PC-9 (cell line): ENCODE measurements at regions not wholly inside any gene's neighbourhood (a gene's known extent, or its start where the extent isn't known, plus 50 kb on each side); places are given as distances from the start of the nearest gene placed in this dataset.

ENCODE experiments used
- BruUV-seq: library from RNA; stranded (reverse); fragments of 400-500 nt; replicated peaks from 2 replicates; lab custom pipeline; 2021; lab: Mats Ljungman, UMichigan
- CTCF ChIA-PET: fragments of 300-600 bp; sonication (Branson Sonifier 250); formaldehyde crosslinking; loops from one replicate; lab custom pipeline; 2022; ENCODE audit warnings: antibody characterized with exemption; lab: Charles Lee
- POLR2A ChIA-PET: fragments of 300-600 bp; sonication (Branson Sonifier 250); formaldehyde crosslinking; loops from one replicate; lab custom pipeline; 2022; ENCODE audit warnings: antibody characterized with exemption; ENCODE audit not compliant: unreplicated experiment; lab: Charles Lee
- DNase-seq, 2 experiments: peaks; one replicate each; pipeline versions ENCODE4 v3.0.0 to v3.0.0-alpha.2; 2015 to 2022; ENCODE audit warnings: mixed read lengths in 1 of 2
- H2AFZ ChIP-seq: fragments of 200-600 bp; sonication (generic); 2 replicates; pipeline ENCODE4 v1.8.1; 2017; ENCODE audit warnings: antibody characterized with exemption
- H3F3A ChIP-seq: fragments of 200-600 bp; sonication (generic); 2 replicates; pipeline ENCODE4 v1.8.1; 2017; ENCODE audit warnings: antibody characterized with exemption, mild to moderate bottlenecking, low read depth; ENCODE audit not compliant: insufficient read depth
- H3K27ac ChIP-seq: fragments of 200-600 bp; sonication (generic); 2 replicates; pipeline ENCODE4 v1.6.1; 2016; ENCODE audit warnings: mixed run types
- H3K27me3 ChIP-seq: fragments of 200-600 bp; sonication (generic); 2 replicates; pipeline ENCODE4 v1.6.1; 2016; ENCODE audit warnings: low read depth, mixed run types; ENCODE audit not compliant: insufficient read depth
- H3K36me3 ChIP-seq: fragments of 200-600 bp; sonication (generic); 2 replicates; pipeline ENCODE4 v1.6.1; 2016; ENCODE audit warnings: low read depth, mixed run types
- H3K4me1 ChIP-seq: fragments of 200-600 bp; sonication (generic); replicated peaks from 2 replicates; pipeline ENCODE4 v1.6.1; 2016; ENCODE audit warnings: mixed run types; ENCODE audit not compliant: insufficient read depth
- H3K4me2 ChIP-seq: fragments of 200-600 bp; sonication (generic); 2 replicates; pipeline ENCODE4 v1.6.1; 2017; ENCODE audit warnings: mixed run types
- H3K4me3 ChIP-seq: fragments of 200-600 bp; sonication (generic); 2 replicates; pipeline ENCODE4 v1.6.1; 2016; ENCODE audit warnings: mixed run types
- H3K79me2 ChIP-seq: fragments of 200-600 bp; sonication (generic); 2 replicates; pipeline ENCODE4 v1.6.1; 2017; ENCODE audit warnings: low read depth, mixed run types
- H3K9me2 ChIP-seq: fragments of 200-600 bp; sonication (generic); 2 replicates; pipeline ENCODE4 v1.8.1; 2017; ENCODE audit warnings: mild to moderate bottlenecking; ENCODE audit not compliant: insufficient read depth
- H3K9me3 ChIP-seq: fragments of 200-600 bp; sonication (generic); 2 replicates; pipeline ENCODE4 v1.8.1; 2016; ENCODE audit warnings: low read depth; ENCODE audit not compliant: insufficient read depth
- H4K20me1 ChIP-seq: fragments of 200-600 bp; sonication (generic); 2 replicates; pipeline ENCODE4 v1.8.1; 2017; ENCODE audit not compliant: insufficient read depth
- EZH2 ChIP-seq: fragments of 200-600 bp; sonication (generic); IDR thresholded peaks from 2 replicates; pipeline ENCODE4 v1.8.0; 2017; ENCODE audit warnings: antibody characterized with exemption, low read depth
- intact Hi-C: fragments of 100-400 bp; cut with micrococcal nuclease; formaldehyde crosslinking; loops from one replicate; pipeline ENCODE4 v1.10.0; 2022; ENCODE audit not compliant: unreplicated experiment
- TF ChIP-seq, protein P1 (sequence below): fragments of 200-600 bp; sonication (generic); conservative IDR thresholded peaks from 2 replicates; pipeline ENCODE4 v1.6.1; 2017; ENCODE audit warnings: mixed run types, antibody characterized with exemption, mild to moderate bottlenecking, moderate library complexity

DNA sequence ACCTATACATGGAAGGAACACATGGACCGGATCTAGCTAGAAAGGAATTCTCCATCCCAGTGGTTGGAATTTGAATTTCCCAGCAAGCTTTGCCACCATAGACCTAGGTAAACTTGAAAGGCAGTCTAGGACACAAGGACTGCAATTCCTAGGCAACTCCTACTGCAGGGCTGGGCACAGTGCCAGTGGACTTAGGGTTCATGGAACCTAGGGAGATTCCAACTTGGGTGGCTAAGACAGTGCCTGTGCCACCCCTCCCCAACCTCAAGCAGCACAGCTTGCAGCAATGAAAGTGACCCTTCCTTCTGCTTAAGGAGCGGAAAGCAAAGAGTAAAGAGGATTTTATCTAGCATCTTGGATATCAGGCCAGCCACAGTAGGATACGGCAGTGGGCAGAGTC, 663.3 kb downstream of the ELAVL2 start:
- Histone ChIP-seq H3K4me1 (no peaks in the 10 kb centered on the region), H3K79me2 (no peaks in the 10 kb centered on the region), H3K27me3 (no peaks in the 10 kb centered on the region), H3K4me2 (no peak overlapping the region), H3K4me3 (no peak overlapping the region), H3K27ac (no peak overlapping the region), H2AFZ (no peak overlapping the region), H3K9me2 (no peaks in the 10 kb centered on the region), H3F3A (no peaks in the 10 kb centered on the region), H3K36me3 (no peaks in the 10 kb centered on the region), H4K20me1 (no peaks in the 10 kb centered on the region), H3K9me3 (no peaks in the 10 kb centered on the region)
- DNase-seq: no peak
- ChIA-PET POLR2A (no interaction called here), CTCF (no interaction called here)
- no TSS peak for BruUV-seq
- TF ChIP-seq EZH2: no peak
- TF ChIP-seq, protein P1, sequence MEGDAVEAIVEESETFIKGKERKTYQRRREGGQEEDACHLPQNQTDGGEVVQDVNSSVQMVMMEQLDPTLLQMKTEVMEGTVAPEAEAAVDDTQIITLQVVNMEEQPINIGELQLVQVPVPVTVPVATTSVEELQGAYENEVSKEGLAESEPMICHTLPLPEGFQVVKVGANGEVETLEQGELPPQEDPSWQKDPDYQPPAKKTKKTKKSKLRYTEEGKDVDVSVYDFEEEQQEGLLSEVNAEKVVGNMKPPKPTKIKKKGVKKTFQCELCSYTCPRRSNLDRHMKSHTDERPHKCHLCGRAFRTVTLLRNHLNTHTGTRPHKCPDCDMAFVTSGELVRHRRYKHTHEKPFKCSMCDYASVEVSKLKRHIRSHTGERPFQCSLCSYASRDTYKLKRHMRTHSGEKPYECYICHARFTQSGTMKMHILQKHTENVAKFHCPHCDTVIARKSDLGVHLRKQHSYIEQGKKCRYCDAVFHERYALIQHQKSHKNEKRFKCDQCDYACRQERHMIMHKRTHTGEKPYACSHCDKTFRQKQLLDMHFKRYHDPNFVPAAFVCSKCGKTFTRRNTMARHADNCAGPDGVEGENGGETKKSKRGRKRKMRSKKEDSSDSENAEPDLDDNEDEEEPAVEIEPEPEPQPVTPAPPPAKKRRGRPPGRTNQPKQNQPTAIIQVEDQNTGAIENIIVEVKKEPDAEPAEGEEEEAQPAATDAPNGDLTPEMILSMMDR: no peak
- intact Hi-C loops: no loop called here

- H3K9me2 ChIP-seq: no peaks in the 10 kb centered on the region
- DNase-seq: no peak
- intact Hi-C loops: no loop called here
- H3K4me2 ChIP-seq: no peak overlapping the region
- no peak overlapping the region for H2AFZ ChIP-seq
- H3K4me1 ChIP-seq: no peaks in the 10 kb centered on the region
- H3K9me3 ChIP-seq: no peaks in the 10 kb centered on the region
- no peaks in the 10 kb centered on the region for H4K20me1 ChIP-seq
- no peaks in the 10 kb centered on the region for H3F3A ChIP-seq
- BruUV-seq: no TSS peak
- CTCF ChIA-PET: no interaction called here
- POLR2A ChIA-PET: no interaction called here
- no peaks in the 10 kb centered on the region for H3K36me3 ChIP-seq
- no peaks in the 10 kb centered on the region for H3K27me3 ChIP-seq
- H3K79me2 ChIP-seq: no peaks in the 10 kb centered on the region
- H3K4me3 ChIP-seq: no peak overlapping the region
- no peak for TF ChIP-seq EZH2
- TF ChIP-seq, protein P1: no peak
- no peak overlapping the region for H3K27ac ChIP-seq
These were observed 654.6 kb downstream of the ELAVL2 start for GRCh38 chr9:23171479-23171878.

- no peaks in the 10 kb centered on the region for H3K36me3 ChIP-seq
- H3K4me2 ChIP-seq: no peak overlapping the region
- no peak overlapping the region for H2AFZ ChIP-seq
- H3K79me2 ChIP-seq: no peaks in the 10 kb centered on the region
- H3K27me3 ChIP-seq: no peaks in the 10 kb centered on the region
- H3K9me2 ChIP-seq: no peaks in the 10 kb centered on the region
- no peak overlapping the region for H3K4me3 ChIP-seq
- intact Hi-C loops: no loop called here
- no peaks in the 10 kb centered on the region for H4K20me1 ChIP-seq
- no peak for DNase-seq
- ChIA-PET POLR2A (no interaction called here), CTCF (no interaction called here)
- no peak overlapping the region for H3K27ac ChIP-seq
- no peaks in the 10 kb centered on the region for H3F3A ChIP-seq
- no peaks in the 10 kb centered on the region for H3K4me1 ChIP-seq
- BruUV-seq: no TSS peak
- no peaks in the 10 kb centered on the region for H3K9me3 ChIP-seq
- no peak for TF ChIP-seq EZH2
- TF ChIP-seq, protein P1: no peak
These were observed 653.8 kb downstream of the ELAVL2 start for GRCh38 chr9:23172206-23172605.
